HG02885 (cell line): ENCODE measurements at regions not wholly inside any gene's neighbourhood (a gene's known extent, or its start where the extent isn't known, plus 50 kb on each side); places are given as distances from the start of the nearest gene placed in this dataset.
A peak's percentile ranks its signal among the peaks of the same experiment; 100 is the strongest.

Source experiments
- ATAC-seq: cut with Tn5 transposase; IDR thresholded peaks from one replicate; pipeline ENCODE4 v1.9.1; 2021; ENCODE audit warnings: mild to moderate bottlenecking; ENCODE audit not compliant: unreplicated experiment, poor library complexity

- ATAC-seq: no peak
These were observed 1165.2 kb upstream of the PRMT6 start for GRCh38 chr1:105891308-105891707.

GRCh38 chr1:105894006-105894405 lies 1162.5 kb upstream of the PRMT6 start:
- no peak for ATAC-seq

- no peak for ATAC-seq
These were observed 1146.7 kb upstream of the PRMT6 start for GRCh38 chr1:105909811-105910210.

GRCh38 chr1:105914403-105914802 lies 1142.1 kb upstream of the PRMT6 start:
- ATAC-seq: no peak

GRCh38 chr1:105934806-105935205 lies 1121.7 kb upstream of the PRMT6 start:
- ATAC-seq: no peak

GRCh38 chr1:105964879-105965278 lies 1091.6 kb upstream of the PRMT6 start:
- ATAC-seq: no peak

GRCh38 chr1:105997516-105997915 lies 1059.0 kb upstream of the PRMT6 start:
- ATAC-seq: no peak

GRCh38 chr1:106022312-106022902 lies 1034.1 kb upstream of the PRMT6 start:
- ATAC-seq: no peak

GRCh38 chr1:106027871-106028270 lies 1028.6 kb upstream of the PRMT6 start:
- no peak for ATAC-seq

GRCh38 chr1:106037526-106037925 lies 1018.9 kb upstream of the PRMT6 start:
- ATAC-seq: no peak

GRCh38 chr1:106038260-106038659 lies 1018.2 kb upstream of the PRMT6 start:
- no peak for ATAC-seq

- ATAC-seq: no peak
These were observed 1012.5 kb upstream of the PRMT6 start for GRCh38 chr1:106043971-106044370.

- no peak for ATAC-seq
These were observed 1009.3 kb upstream of the PRMT6 start for GRCh38 chr1:106047210-106047609.

GRCh38 chr1:106049595-106049994 lies 1006.9 kb upstream of the PRMT6 start:
- ATAC-seq: no peak

GRCh38 chr1:106055855-106056254 lies 1000.6 kb upstream of the PRMT6 start:
- no peak for ATAC-seq

GRCh38 chr1:106061586-106062495 lies 994.6 kb upstream of the PRMT6 start:
- ATAC-seq: no peak

GRCh38 chr1:106063510-106063909 lies 993.0 kb upstream of the PRMT6 start:
- no peak for ATAC-seq

GRCh38 chr1:106072909-106073600 lies 983.4 kb upstream of the PRMT6 start:
- ATAC-seq: peak; percentile 88

GRCh38 chr1:106080608-106081325 lies 975.7 kb upstream of the PRMT6 start:
- ATAC-seq: no peak

- ATAC-seq: no peak
These were observed 945.4 kb upstream of the PRMT6 start for GRCh38 chr1:106111044-106111443.

- no peak for ATAC-seq
These were observed 942.6 kb upstream of the PRMT6 start for GRCh38 chr1:106113851-106114250.
